ENCODE measurements at regions not wholly inside any gene's neighbourhood (a gene's known extent, or its start where the extent isn't known, plus 50 kb on each side); places are given as distances from the start of the nearest gene placed in this dataset.

- intact Hi-C loops (cut with micrococcal nuclease), result no loop called here
- TF ChIP-seq SRF (IDR thresholded peaks at IDR 0.05; ENCODE audit: low read depth) (no peak), EZH2 (IDR thresholded peaks at IDR 0.05) (no peak), SIN3A (IDR thresholded peaks at IDR 0.05; ENCODE audit: low read depth) (no peak), MAX (IDR thresholded peaks at IDR 0.05) (no peak), EGR1 (IDR thresholded peaks at IDR 0.05; ENCODE audit: low read depth) (no peak), ZNF274 (IDR thresholded peaks at IDR 0.05; ENCODE audit: low read depth, low read length) (no peak), CTCF (IDR thresholded peaks at IDR 0.05 in 2 of 3, conservative IDR thresholded peaks at IDR 0.05 in 1 of 3; ENCODE audit: borderline replicate concordance in 1 of 3, insufficient read depth in 1 of 3, low read depth in 2 of 3, low read length in 2 of 3) (no peak)
Measured at GRCh38 chr2:163983911-163984310, 248.1 kb upstream of the FIGN start.

GRCh38 chr2:163982938-163983337 lies 247.1 kb upstream of the FIGN start:
- H2AFZ ChIP-seq (ENCODE audit: low read depth, low read length, poor library complexity, severe bottlenecking), result no peak overlapping the region
- H3K4me2 ChIP-seq (ENCODE audit: low read length), result no peak overlapping the region
- no peaks in the 10 kb centered on the region for H3K9me2 ChIP-seq (ENCODE audit: insufficient read depth)
- ATAC-seq (no peak), DNase-seq (ENCODE audit: low read depth, low spot score) (no peak)
- RAD21 ChIA-PET (ENCODE audit: low non-redundant PET in 1 of 2, low total read pairs in 2 of 2, uncharacterized antibody in 2 of 2, unreplicated experiment in 2 of 2), result no interaction called here
- no TSS peak for BruUV-seq (replicated peaks)
- POLR2A ChIA-PET, result no interaction called here
- CTCF ChIA-PET, result interaction anchor here (1.2 kb wide), 1 partner anchor 104 kb away, joined by 3 read pairs; no protein-coding TSS in a partner anchor
- H3K9me3 ChIP-seq (ENCODE audit: control insufficient read depth in 1 of 2, insufficient read depth in 1 of 2, low read depth in 1 of 2, low read length in 2 of 2), result no peaks in the 10 kb centered on the region
- H3K4me1 ChIP-seq (ENCODE audit: control insufficient read depth in 1 of 2, insufficient read depth in 2 of 2, low read length in 2 of 2), result no peaks in the 10 kb centered on the region
- H3K9ac ChIP-seq (ENCODE audit: low read length), result no peak overlapping the region
- intact Hi-C loops (cut with micrococcal nuclease), result no loop called here
- no peaks in the 10 kb centered on the region for H3K36me3 ChIP-seq (ENCODE audit: control insufficient read depth in 1 of 2, insufficient read depth in 2 of 2, low read length in 2 of 2)
- H3K27ac ChIP-seq (ENCODE audit: low read depth, low read length), result no peak overlapping the region
- H4K20me1 ChIP-seq (ENCODE audit: insufficient read depth), result no peaks in the 10 kb centered on the region
- H3K27me3 ChIP-seq (ENCODE audit: insufficient read depth, low read length), result 0 out of 2 replicates have a peak, but pooled peaks cover 4% of the 10 kb centered on the region
- H3K79me2 ChIP-seq (ENCODE audit: insufficient read depth, low read length), result no peaks in the 10 kb centered on the region
- H3K4me3 ChIP-seq (replicated peaks in 1 of 2; ENCODE audit: low read depth in 1 of 2, low read length in 2 of 2), result no peak overlapping the region
- TF ChIP-seq EZH2phosphoT487 (IDR thresholded peaks at IDR 0.05; ENCODE audit: borderline replicate concordance) (no peak), EGR1 (IDR thresholded peaks at IDR 0.05; ENCODE audit: low read depth) (no peak), CEBPB (IDR thresholded peaks at IDR 0.05; ENCODE audit: low read depth) (no peak), TCF7L2 (IDR thresholded peaks at IDR 0.05; ENCODE audit: borderline replicate concordance, extremely low read depth, insufficient read depth, insufficient read length) (no peak), JUND (IDR thresholded peaks at IDR 0.05) (no peak), CTCF (IDR thresholded peaks at IDR 0.05 in 2 of 3, conservative IDR thresholded peaks at IDR 0.05 in 1 of 3; ENCODE audit: borderline replicate concordance in 1 of 3, insufficient read depth in 1 of 3, low read depth in 2 of 3, low read length in 2 of 3) (no peak), POLR2A (IDR thresholded peaks at IDR 0.05; ENCODE audit: borderline replicate concordance, extremely low read depth, insufficient read depth, insufficient read length) (no peak), ELF1 (IDR thresholded peaks at IDR 0.05; ENCODE audit: borderline replicate concordance, low read depth) (no peak), MAX (IDR thresholded peaks at IDR 0.05) (no peak), SRF (IDR thresholded peaks at IDR 0.05; ENCODE audit: low read depth) (no peak)

More at GRCh38 chr2:163983911-163984310, 248.1 kb upstream of the FIGN start:
- Histone ChIP-seq H3K9me3 (ENCODE audit: control insufficient read depth in 1 of 2, insufficient read depth in 1 of 2, low read depth in 1 of 2, low read length in 2 of 2) (no peaks in the 10 kb centered on the region), H3K9ac (ENCODE audit: low read length) (no peak overlapping the region), H4K20me1 (ENCODE audit: insufficient read depth) (no peaks in the 10 kb centered on the region), H3K27ac (ENCODE audit: low read depth, low read length) (no peak overlapping the region), H3K36me3 (ENCODE audit: control insufficient read depth in 1 of 2, insufficient read depth in 2 of 2, low read length in 2 of 2) (no peaks in the 10 kb centered on the region), H3K4me1 (ENCODE audit: control insufficient read depth in 1 of 2, insufficient read depth in 2 of 2, low read length in 2 of 2) (no peaks in the 10 kb centered on the region), H3K27me3 (ENCODE audit: insufficient read depth, low read length) (0 out of 2 replicates have a peak, but pooled peaks cover 4% of the 10 kb centered on the region), H3K4me3 (replicated peaks in 1 of 2; ENCODE audit: low read depth in 1 of 2, low read length in 2 of 2) (no peak overlapping the region), H3K4me2 (ENCODE audit: low read length) (no peak overlapping the region), H3K79me2 (ENCODE audit: insufficient read depth, low read length) (no peaks in the 10 kb centered on the region), H3K9me2 (ENCODE audit: insufficient read depth) (no peaks in the 10 kb centered on the region), H2AFZ (ENCODE audit: low read depth, low read length, poor library complexity, severe bottlenecking) (no peak overlapping the region)
- ATAC-seq (no peak), DNase-seq (ENCODE audit: low read depth, low spot score) (no peak)
- ChIA-PET CTCF (interaction anchor here (1.2 kb wide), 1 partner anchor 105 kb away, joined by 3 read pairs; no protein-coding TSS in a partner anchor), POLR2A (no interaction called here), RAD21 (ENCODE audit: low non-redundant PET in 1 of 2, low total read pairs in 2 of 2, uncharacterized antibody in 2 of 2, unreplicated experiment in 2 of 2) (no interaction called here)
- no TSS peak for BruUV-seq (replicated peaks)
